ENCODE measurements at regions not wholly inside any gene's neighbourhood (a gene's known extent, or its start where the extent isn't known, plus 50 kb on each side); places are given as distances from the start of the nearest gene placed in this dataset.

GRCh38 chr17:71791311-71791710, 329.5 kb upstream of the SOX9 start:
- ChIA-PET POLR2A (no interaction called here), CTCF (no interaction called here)
- intact Hi-C loops (cut with micrococcal nuclease) (no loop called here), dilution Hi-C loops (cut with MboI; ENCODE audit: extremely low pct_ligation_motif_present, low sequenced_read_pairs) (no loop called here)
- no TSS peak for BruUV-seq (replicated peaks)
- H3K9me1 ChIP-seq (replicated peaks; ENCODE audit: control insufficient read depth, extremely low read depth, insufficient read depth, low read length), result no peaks in the 10 kb centered on the region
- H3K27ac ChIP-seq (ENCODE audit: insufficient read depth, low read depth, low read length), result no peak overlapping the region
- no peak for TF ChIP-seq CTCF (IDR thresholded peaks at IDR 0.05; ENCODE audit: extremely low read depth in 1 of 2, insufficient read depth in 1 of 2, low read depth in 1 of 2, low read length in 2 of 2)
- TF ChIP-seq MAX (IDR thresholded peaks at IDR 0.05; ENCODE audit: insufficient read depth, insufficient read length), result no peak
- TF ChIP-seq POLR2A (IDR thresholded peaks at IDR 0.05; ENCODE audit: low read depth, low read length), result no peak
- TF ChIP-seq MYC (IDR thresholded peaks at IDR 0.05; ENCODE audit: low read depth, low read length), result no peak
- TF ChIP-seq JUN (IDR thresholded peaks at IDR 0.05; ENCODE audit: borderline replicate concordance, insufficient read depth, insufficient read length, low read depth), result no peak
- no peak for TF ChIP-seq POLR2AphosphoS5 (IDR thresholded peaks at IDR 0.05; ENCODE audit: insufficient read depth, low read depth, low read length)
- no peak for TF ChIP-seq GATA2 (IDR thresholded peaks at IDR 0.05; ENCODE audit: insufficient read depth, insufficient read length, low read depth, low read length)
- no peak for TF ChIP-seq EZH2 (IDR thresholded peaks at IDR 0.05; ENCODE audit: borderline replicate concordance, low read depth, low read length, severe bottlenecking)
- no peak for TF ChIP-seq FOS (IDR thresholded peaks at IDR 0.05; ENCODE audit: borderline replicate concordance, insufficient read depth, low read length)
- no peaks in the 10 kb centered on the region for H3K27me3 ChIP-seq (ENCODE audit: control insufficient read depth in 2 of 2, insufficient read depth in 2 of 2, low read length in 2 of 2)
- H3K79me2 ChIP-seq (ENCODE audit: control insufficient read depth, insufficient read depth, low read length), result no peaks in the 10 kb centered on the region
- FAIRE-seq (no peak), DNase-seq (ENCODE audit: low read depth, low spot score) (no peak)
- H3K9ac ChIP-seq (replicated peaks; ENCODE audit: extremely low read depth, insufficient read depth, low read length), result no peak overlapping the region
- H3K4me1 ChIP-seq (ENCODE audit: control insufficient read depth, extremely low read depth, insufficient read depth, low read length), result no peaks in the 10 kb centered on the region
- H3K9me3 ChIP-seq (replicated peaks; ENCODE audit: control insufficient read depth, insufficient read depth, low read length), result peaks cover 3% of the 10 kb centered on the region
- no peak overlapping the region for H3K4me3 ChIP-seq (replicated peaks in 1 of 3; ENCODE audit: insufficient read depth in 1 of 3, low read depth in 1 of 3, low read length in 3 of 3)
- no peaks in the 10 kb centered on the region for H3K36me3 ChIP-seq (ENCODE audit: control insufficient read depth in 2 of 2, extremely low read depth in 1 of 2, insufficient read depth in 2 of 2, low read length in 2 of 2)
- H3K4me2 ChIP-seq (ENCODE audit: insufficient read depth, low read length), result no peak overlapping the region
- H4K20me1 ChIP-seq (replicated peaks; ENCODE audit: control insufficient read depth, extremely low read depth, insufficient read depth, low read length), result no peaks in the 10 kb centered on the region
- H2AFZ ChIP-seq (ENCODE audit: low read depth, low read length), result no peak overlapping the region

Data from endothelial cell of umbilical vein (primary cell).